ENCODE measurements at regions not wholly inside any gene's neighbourhood (a gene's known extent, or its start where the extent isn't known, plus 50 kb on each side); places are given as distances from the start of the nearest gene placed in this dataset.
"Not testable (repeated sequence)": the region's sequence is repeated elsewhere in the genome, so short reads cannot be mapped to it uniquely, and the experiment has no call there.

- no peak for FAIRE-seq
These were observed 218.7 kb downstream of the FOXD4L6 start for GRCh38 chr9:40909821-40910220.

GRCh38 chr9:40909111-40909510 lies 219.4 kb downstream of the FOXD4L6 start:
- not testable (repeated sequence) for FAIRE-seq

More at GRCh38 chr9:40909821-40910220, 218.7 kb downstream of the FOXD4L6 start:
- DNase-seq (ENCODE audit: low spot score): no peak

DNA sequence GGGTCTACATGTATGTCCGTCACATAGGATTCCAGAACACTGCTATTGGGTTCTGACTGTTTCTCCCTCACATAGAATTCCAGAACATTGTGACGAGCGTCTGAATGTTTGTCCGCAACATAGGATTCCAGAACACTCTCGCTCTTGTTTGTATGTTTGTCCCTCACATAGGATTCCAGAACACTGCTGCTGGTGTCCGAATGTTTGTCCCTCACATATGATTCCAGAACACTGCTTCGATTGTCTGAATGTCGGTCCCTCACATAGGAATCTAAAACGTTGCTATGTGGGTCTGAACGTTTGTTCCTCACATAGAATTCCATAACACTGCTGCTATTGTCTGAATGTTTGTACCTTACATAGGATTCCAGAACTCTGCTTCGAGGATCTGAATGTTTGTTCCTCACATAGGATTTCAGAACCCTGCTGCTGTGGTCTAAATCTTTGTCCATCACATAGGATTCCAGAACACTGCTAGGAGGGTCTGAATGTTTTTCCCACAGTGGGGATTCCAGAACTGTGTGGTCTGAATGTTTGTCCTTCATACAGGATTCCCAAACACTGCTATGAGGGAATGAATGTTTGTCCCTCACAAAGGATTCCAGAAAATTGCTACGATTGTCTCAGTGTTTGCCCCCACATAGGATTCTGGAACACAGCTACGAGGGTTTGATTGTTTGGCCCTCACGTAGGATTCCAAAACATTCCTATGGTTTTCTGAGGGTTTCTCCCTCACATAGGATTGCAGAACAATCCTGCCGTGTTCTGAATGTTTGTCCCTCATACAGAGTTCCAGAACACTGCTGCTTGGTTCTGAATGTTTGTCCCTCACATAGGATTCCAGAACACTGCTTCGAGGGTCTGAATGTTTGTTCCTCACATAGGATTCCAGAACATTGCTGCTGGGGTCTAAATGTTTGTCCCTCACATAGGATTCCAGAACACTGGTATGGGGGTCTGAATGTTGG lies 220.5 kb downstream of the FOXD4L6 start:
- FAIRE-seq (no peak), DNase-seq (ENCODE audit: low spot score) (no peak)

More at GRCh38 chr9:40909111-40909510, 219.4 kb downstream of the FOXD4L6 start:
- DNase-seq (ENCODE audit: low spot score): not testable (repeated sequence)

- FAIRE-seq: not testable (repeated sequence)
These were observed 221.6 kb downstream of the FOXD4L6 start for GRCh38 chr9:40906879-40907278.

GRCh38 chr9:40892315-40892714 lies 236.2 kb downstream of the FOXD4L6 start:
- FAIRE-seq; DNase-seq (ENCODE audit: low spot score): not testable (repeated sequence)

More at GRCh38 chr9:40906879-40907278, 221.6 kb downstream of the FOXD4L6 start:
- DNase-seq (ENCODE audit: low spot score): not testable (repeated sequence)

- not testable (repeated sequence) for DNase-seq (ENCODE audit: low spot score); FAIRE-seq
These were observed 242.6 kb downstream of the FOXD4L6 start for GRCh38 chr9:40885858-40886257.

DNA sequence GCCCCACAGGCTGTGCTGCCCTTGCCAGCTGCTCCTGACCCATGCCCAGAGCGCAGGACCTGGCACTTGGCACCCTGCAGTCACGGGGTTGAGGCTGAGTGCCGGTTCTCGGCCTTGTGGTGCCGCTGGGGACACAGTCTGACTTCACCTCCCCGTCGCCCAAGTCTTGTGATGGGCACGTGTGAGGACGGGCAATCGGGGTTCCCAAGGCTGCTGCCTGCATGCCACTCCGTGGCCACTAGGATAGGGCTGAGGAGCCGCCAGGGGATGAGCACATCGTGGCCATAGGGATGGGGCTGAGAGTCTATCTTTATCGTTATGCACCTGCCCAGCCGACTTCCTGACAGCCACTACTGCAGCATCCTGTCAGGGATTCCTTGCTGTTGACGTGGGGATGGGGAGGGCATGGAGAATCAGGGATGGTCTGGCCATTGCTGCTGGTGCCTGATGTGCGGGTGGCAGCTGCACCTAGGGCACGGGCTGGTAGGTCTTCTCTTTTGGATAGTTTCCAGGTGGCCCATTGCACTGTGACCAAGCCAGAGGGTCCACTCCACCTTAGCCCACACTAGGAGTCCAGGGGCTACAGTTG lies 243.5 kb downstream of the FOXD4L6 start:
- FAIRE-seq; DNase-seq (ENCODE audit: low spot score): not testable (repeated sequence)

GRCh38 chr9:40884072-40884901 lies 244.2 kb downstream of the FOXD4L6 start:
- no peak for FAIRE-seq
- DNase-seq (ENCODE audit: low spot score): peak; percentile 4

DNA sequence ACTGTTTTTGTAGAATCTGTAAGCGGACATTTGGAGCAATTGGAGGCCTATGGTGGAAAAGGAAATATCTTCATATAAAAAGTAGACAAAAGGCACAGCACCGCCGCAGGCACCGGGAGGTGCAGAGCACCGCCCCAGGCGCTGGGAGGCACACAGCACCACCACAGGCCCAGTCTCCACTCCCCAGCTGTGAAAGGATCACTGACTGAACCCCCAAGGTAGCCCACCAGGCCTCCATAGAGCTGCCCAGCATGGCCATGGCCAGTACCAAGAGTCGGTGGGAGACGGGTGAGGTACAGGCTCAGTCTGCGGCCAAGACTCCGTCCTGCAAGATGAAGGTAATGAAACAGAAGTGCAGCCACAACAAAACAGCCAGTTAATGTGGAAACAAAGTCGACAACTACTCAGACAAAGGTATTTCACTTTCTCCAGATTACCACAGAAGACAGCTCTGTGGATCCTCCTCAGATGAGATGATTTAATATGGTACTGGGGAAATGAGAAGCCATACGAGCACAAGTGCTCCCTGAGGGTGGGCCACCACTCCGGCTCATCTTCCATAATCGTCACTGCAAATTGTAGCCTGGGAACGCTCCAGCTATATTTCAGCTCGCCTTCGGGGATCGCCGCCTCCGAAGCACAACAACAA lies 244.9 kb downstream of the FOXD4L6 start:
- not testable (repeated sequence) for FAIRE-seq
- DNase-seq (ENCODE audit: low spot score): peak; percentile 2

DNA sequence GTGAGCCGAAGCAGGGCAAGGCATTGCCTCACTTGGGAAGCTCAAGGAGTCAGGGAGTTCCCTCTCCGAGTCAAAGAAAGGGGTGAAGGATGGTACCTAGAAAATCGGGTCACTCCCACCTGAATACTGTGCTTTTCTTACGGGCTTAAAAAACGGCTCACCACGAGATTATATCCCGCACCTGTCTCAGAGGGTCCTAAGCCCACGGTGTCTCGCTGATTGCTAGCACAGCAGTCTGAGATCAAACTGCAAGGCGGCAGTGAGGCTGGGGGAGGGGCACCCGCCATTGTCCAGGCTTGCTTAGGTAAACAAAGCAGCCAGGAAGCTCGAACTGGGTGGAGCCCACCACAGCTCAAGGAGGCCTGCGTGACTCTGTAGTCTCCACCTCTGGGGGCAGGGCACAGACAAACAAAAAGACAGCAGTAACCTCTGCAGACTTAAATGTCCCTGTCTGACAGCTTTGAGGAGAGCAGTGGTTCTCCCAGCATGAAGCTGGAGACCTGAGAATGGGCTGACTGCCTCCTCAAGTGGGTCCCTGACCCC lies 254.7 kb downstream of the FOXD4L6 start:
- not testable (repeated sequence) for DNase-seq (ENCODE audit: low spot score); FAIRE-seq

GRCh38 chr9:40868437-40868836 lies 260.0 kb downstream of the FOXD4L6 start:
- not testable (repeated sequence) for DNase-seq (ENCODE audit: low spot score); FAIRE-seq
